IMR-90 (cell line): ENCODE measurements at regions not wholly inside any gene's neighbourhood (a gene's known extent, or its start where the extent isn't known, plus 50 kb on each side); places are given as distances from the start of the nearest gene placed in this dataset.

Experiments
- ATAC-seq: fragments of 200-7000 bp; cut with Tn5 transposase; 2 replicates; pipeline ENCODE4 v1.9.1; 2020; ENCODE audit warnings: low read depth, mild to moderate bottlenecking, moderate library complexity
- BruUV-seq: library from RNA; stranded (reverse); fragments of 400-500 nt; replicated peaks from 2 replicates; lab custom pipeline; 2021; lab: Mats Ljungman, UMichigan
- CTCF ChIA-PET: fragments of 300-600 bp; formaldehyde crosslinking; extraction: SDS; loops from one replicate; lab custom pipeline; 2021; ENCODE audit warnings: antibody characterized with exemption; lab: Yijun Ruan, JAX
- POLR2A ChIA-PET: fragments of 300-600 bp; sonication (Branson Sonifier 250); formaldehyde crosslinking; loops from one replicate; lab custom pipeline; 2022; ENCODE audit warnings: antibody characterized with exemption; ENCODE audit not compliant: unreplicated experiment; lab: Charles Lee
- DNase-seq: peaks from one replicate; pipeline ENCODE4 v3.0.0; 2013
- H2AFZ ChIP-seq: replicated peaks from 2 replicates; pipeline ENCODE3; 2013; ENCODE audit warnings: low read length, mild to moderate bottlenecking; ENCODE audit not compliant: poor library complexity
- H2AK5ac ChIP-seq: 2 replicates; pipeline ENCODE4 v1.6.1; 2013; ENCODE audit warnings: low read depth, low read length, inconsistent platforms
- H2AK9ac ChIP-seq: replicated peaks from 2 replicates; pipeline ENCODE3; 2013; ENCODE audit warnings: mild to moderate bottlenecking, low read depth, low read length, moderate library complexity; ENCODE audit not compliant: poor library complexity
- H2BK120ac ChIP-seq: 2 replicates; pipeline ENCODE4 v1.6.1; 2013; ENCODE audit warnings: low read depth, low read length, inconsistent platforms
- H2BK15ac ChIP-seq: 3 replicates; pipeline ENCODE4 v1.6.1; 2013; ENCODE audit warnings: low read depth, low read length, inconsistent platforms
- H2BK20ac ChIP-seq: 2 replicates; pipeline ENCODE4 v1.6.1; 2013; ENCODE audit warnings: low read depth, mild to moderate bottlenecking, inconsistent platforms, low read length, moderate library complexity
- H2BK5ac ChIP-seq: 2 replicates; pipeline ENCODE4 v1.6.1; 2013; ENCODE audit warnings: mild to moderate bottlenecking, low read depth, low read length, inconsistent platforms; ENCODE audit not compliant: poor library complexity, severe bottlenecking
- H3K14ac ChIP-seq: replicated peaks from 2 replicates; pipeline ENCODE4 v1.6.1; 2013; ENCODE audit warnings: low read depth, low read length, inconsistent platforms
- H3K18ac ChIP-seq: 2 replicates; pipeline ENCODE4 v1.6.1; 2013; ENCODE audit warnings: low read depth, low read length, control low read depth
- H3K23ac ChIP-seq: 2 replicates; pipeline ENCODE4 v1.6.1; 2013; ENCODE audit warnings: low read depth, low read length, inconsistent platforms
- H3K27ac ChIP-seq: 2 replicates; pipeline ENCODE4 v1.5.1; 2013; ENCODE audit warnings: mild to moderate bottlenecking, control low read depth, low read length; ENCODE audit not compliant: insufficient read depth
- H3K27me3 ChIP-seq: 2 replicates; pipeline ENCODE4 v1.6.1; 2013; ENCODE audit warnings: low read length; ENCODE audit not compliant: control insufficient read depth, insufficient read depth
- H3K36me3 ChIP-seq: 2 replicates; pipeline ENCODE4 v1.6.1; 2013; ENCODE audit warnings: low read length, mixed read lengths; ENCODE audit not compliant: control insufficient read depth, insufficient read depth
- H3K4ac ChIP-seq: 2 replicates; pipeline ENCODE4 v1.6.1; 2013; ENCODE audit warnings: low read depth, low read length, inconsistent platforms
- H3K4me1 ChIP-seq: 2 replicates; pipeline ENCODE4 v1.6.1; 2013; ENCODE audit warnings: low read length, mixed read lengths; ENCODE audit not compliant: control insufficient read depth, insufficient read depth
- H3K4me2 ChIP-seq: 2 replicates; pipeline ENCODE4 v1.6.1; 2013; ENCODE audit warnings: low read depth, mild to moderate bottlenecking, control low read depth, low read length, moderate library complexity
- H3K4me3 ChIP-seq: 2 replicates; pipeline ENCODE4 v1.5.1; 2013; ENCODE audit warnings: low read depth, mild to moderate bottlenecking, control low read depth, low read length, moderate library complexity; ENCODE audit not compliant: insufficient read depth
- H3K56ac ChIP-seq: 2 replicates; pipeline ENCODE4 v1.6.1; 2013; ENCODE audit warnings: low read length, inconsistent platforms; ENCODE audit not compliant: insufficient read depth; ENCODE audit errors: extremely low read depth
- H3K79me1 ChIP-seq, 2 experiments: 2 replicates each; pipeline ENCODE4 v1.6.1; 2013; ENCODE audit warnings: low read length in 2 of 2, inconsistent platforms in 1 of 2, low read depth in 1 of 2
- H3K9ac ChIP-seq: 2 replicates; pipeline ENCODE4 v1.6.1; 2013; ENCODE audit warnings: low read depth, low read length, control low read depth
- H3K9me1 ChIP-seq: 2 replicates; pipeline ENCODE4 v1.6.1; 2013; ENCODE audit warnings: low read length, inconsistent platforms; ENCODE audit not compliant: insufficient read depth
- H3K9me3 ChIP-seq: 2 replicates; pipeline ENCODE4 v1.6.1; 2013; ENCODE audit warnings: low read length; ENCODE audit not compliant: control insufficient read depth, insufficient read depth
- H4K20me1 ChIP-seq: 2 replicates; pipeline ENCODE4 v1.6.1; 2013; ENCODE audit warnings: low read length, inconsistent platforms; ENCODE audit not compliant: insufficient read depth
- H4K5ac ChIP-seq: 2 replicates; pipeline ENCODE4 v1.6.1; 2013; ENCODE audit warnings: mild to moderate bottlenecking, low read depth, low read length, control low read depth
- H4K8ac ChIP-seq, 2 experiments: 2 replicates each; pipeline ENCODE4 v1.6.1; 2013; ENCODE audit warnings: low read depth in 2 of 2, low read length in 2 of 2, control low read depth in 1 of 2, inconsistent platforms in 1 of 2
- H4K91ac ChIP-seq: 2 replicates; pipeline ENCODE4 v1.6.1; 2013; ENCODE audit warnings: low read depth, low read length, inconsistent platforms; ENCODE audit not compliant: insufficient read depth
- BHLHE40 ChIP-seq: fragments of 150-350 bp; IDR thresholded peaks from 2 replicates; pipeline ENCODE4 v1.6.1; 2016; ENCODE audit warnings: mild to moderate bottlenecking, low read depth, low read length
- CEBPB ChIP-seq: IDR thresholded peaks from 2 replicates; pipeline ENCODE4 v1.6.1; 2012; ENCODE audit warnings: low read depth, low read length, improper control_type of control experiment
- FOS ChIP-seq: fragments of 150-350 bp; IDR thresholded peaks from 2 replicates; pipeline ENCODE4 v1.6.1; 2016; ENCODE audit warnings: low read depth, low read length
- MAZ ChIP-seq: IDR thresholded peaks from 2 replicates; pipeline ENCODE4 v1.6.1; 2012; ENCODE audit warnings: low read depth, mild to moderate bottlenecking, low read length, improper control_type of control experiment, moderate library complexity, borderline replicate concordance
- MXI1 ChIP-seq: IDR thresholded peaks from 2 replicates; pipeline ENCODE4 v1.6.1; 2012; ENCODE audit warnings: low read depth, mild to moderate bottlenecking, low read length, moderate library complexity, borderline replicate concordance
- NFE2L2 ChIP-seq: fragments of 150-350 bp; IDR thresholded peaks from 2 replicates; pipeline ENCODE4 v1.6.1; 2016; ENCODE audit warnings: low read depth, mild to moderate bottlenecking, low read length
- RFX5 ChIP-seq: IDR thresholded peaks from 2 replicates; pipeline ENCODE4 v1.8.0; 2012; ENCODE audit warnings: low read depth, mild to moderate bottlenecking, low read length, moderate library complexity
- WGBS, 2 experiments: methylation state at CpG; one replicate each; pipeline versions ENCODE4 v1.1.5 to v1.1.7; 2013; ENCODE audit warnings: missing lambda C conversion rate in 2 of 2; ENCODE audit not compliant: insufficient read length in 1 of 2; ENCODE audit errors: extremely low coverage in 2 of 2; 5-methylcytosine and 5-hydroxymethylcytosine counted together
- dilution Hi-C: fragments of 300-500 bp; cut with HindIII; formaldehyde crosslinking; loops from one replicate; pipeline ENCODE4 v1.14.3; 2018; ENCODE audit warnings: low sequenced_read_pairs; ENCODE audit not compliant: unreplicated experiment
- in situ Hi-C: fragments of 300-500 bp; cut with MboI; formaldehyde crosslinking; loops from 3 replicates; pipeline ENCODE4 v1.14.3; 2019; ENCODE audit warnings: low sequenced_read_pairs, inconsistent platforms, mixed read lengths
- intact Hi-C: fragments of 100-400 bp; cut with micrococcal nuclease; formaldehyde crosslinking; loops from 2 replicates; pipeline ENCODE4 v1.10.0; 2022
- TF ChIP-seq, protein P1 (sequence below): conservative IDR thresholded peaks from 2 replicates; pipeline ENCODE4 v1.5.1; 2012; ENCODE audit warnings: mild to moderate bottlenecking, low read depth, low read length, improper control_type of control experiment

DNA sequence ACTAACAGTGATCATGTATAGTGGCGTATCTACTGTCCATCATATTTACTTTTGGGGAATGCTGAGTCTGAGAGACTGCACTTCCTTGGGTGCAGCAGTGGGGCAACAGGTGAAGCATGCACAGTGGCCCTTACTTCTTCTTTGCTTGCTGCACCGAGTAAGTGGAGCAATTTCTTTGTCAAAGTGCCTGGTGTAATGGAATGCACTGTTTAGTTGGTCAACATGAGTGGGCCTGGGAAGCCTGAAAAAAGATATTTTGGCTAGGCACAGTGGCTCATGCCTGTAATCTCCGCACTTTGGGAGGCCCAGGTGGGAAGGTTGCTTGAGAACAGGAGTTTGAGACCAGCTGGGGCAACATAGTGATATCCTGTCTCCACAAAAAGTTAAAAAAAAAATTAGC, 94.9 kb downstream of the OLFM4 start:
- H2AK9ac ChIP-seq: no peak overlapping the region
- no peaks in the 10 kb centered on the region; the same call in 1 of the 2 replicates for H3K4me1 ChIP-seq
- H3K14ac ChIP-seq: no peak overlapping the region
- H3K27ac ChIP-seq: no peak overlapping the region
- H2AFZ ChIP-seq: no peak overlapping the region
- H2AK5ac ChIP-seq: no peak overlapping the region
- H3K56ac ChIP-seq: no peak overlapping the region
- H4K5ac ChIP-seq: no peak overlapping the region
- H3K27me3 ChIP-seq: no peaks in the 10 kb centered on the region
- in situ Hi-C loops (no loop called here), dilution Hi-C loops (no loop called here), intact Hi-C loops (no loop called here)
- no peak overlapping the region for H3K18ac ChIP-seq
- no peak overlapping the region for H2BK15ac ChIP-seq
- no peak for TF ChIP-seq NFE2L2
- TF ChIP-seq, protein P1, sequence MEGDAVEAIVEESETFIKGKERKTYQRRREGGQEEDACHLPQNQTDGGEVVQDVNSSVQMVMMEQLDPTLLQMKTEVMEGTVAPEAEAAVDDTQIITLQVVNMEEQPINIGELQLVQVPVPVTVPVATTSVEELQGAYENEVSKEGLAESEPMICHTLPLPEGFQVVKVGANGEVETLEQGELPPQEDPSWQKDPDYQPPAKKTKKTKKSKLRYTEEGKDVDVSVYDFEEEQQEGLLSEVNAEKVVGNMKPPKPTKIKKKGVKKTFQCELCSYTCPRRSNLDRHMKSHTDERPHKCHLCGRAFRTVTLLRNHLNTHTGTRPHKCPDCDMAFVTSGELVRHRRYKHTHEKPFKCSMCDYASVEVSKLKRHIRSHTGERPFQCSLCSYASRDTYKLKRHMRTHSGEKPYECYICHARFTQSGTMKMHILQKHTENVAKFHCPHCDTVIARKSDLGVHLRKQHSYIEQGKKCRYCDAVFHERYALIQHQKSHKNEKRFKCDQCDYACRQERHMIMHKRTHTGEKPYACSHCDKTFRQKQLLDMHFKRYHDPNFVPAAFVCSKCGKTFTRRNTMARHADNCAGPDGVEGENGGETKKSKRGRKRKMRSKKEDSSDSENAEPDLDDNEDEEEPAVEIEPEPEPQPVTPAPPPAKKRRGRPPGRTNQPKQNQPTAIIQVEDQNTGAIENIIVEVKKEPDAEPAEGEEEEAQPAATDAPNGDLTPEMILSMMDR: no peak
- no peak for TF ChIP-seq MXI1
- TF ChIP-seq BHLHE40: no peak
- no peak for TF ChIP-seq MAZ
- TF ChIP-seq RFX5: no peak
- TF ChIP-seq FOS: no peak
- TF ChIP-seq CEBPB: no peak
- no peak overlapping the region for H2BK5ac ChIP-seq
- 0 out of 2 replicates have a peak overlapping the region, but pooled peaks have one; percentile 8 for H2BK120ac ChIP-seq
- no peak overlapping the region for H3K9ac ChIP-seq
- H3K36me3 ChIP-seq: no peaks in the 10 kb centered on the region
- H4K8ac ChIP-seq: no peak overlapping the region
- BruUV-seq: no TSS peak
- no peak overlapping the region for H2BK20ac ChIP-seq
- WGBS, 2 experiments: no CpG with 5 or more reads among the region's 3 CpGs
- H3K4ac ChIP-seq: no peak overlapping the region
- no peaks in the 10 kb centered on the region for H4K20me1 ChIP-seq
- CTCF ChIA-PET: no interaction called here
- no peaks in the 10 kb centered on the region for H3K9me1 ChIP-seq
- H3K23ac ChIP-seq: no peak overlapping the region
- DNase-seq: no peak
- ATAC-seq: no peak
- H3K4me3 ChIP-seq: no peak overlapping the region
- no peak overlapping the region for H4K91ac ChIP-seq
- POLR2A ChIA-PET: no interaction called here
- no peaks in the 10 kb centered on the region for H3K79me1 ChIP-seq
- peaks cover 4% of the 10 kb centered on the region for H3K9me3 ChIP-seq
- no peak overlapping the region for H3K4me2 ChIP-seq
